Left cardiac atrium (tissue), 4 donors: ENCODE measurements at regions not wholly inside any gene's neighbourhood (a gene's known extent, or its start where the extent isn't known, plus 50 kb on each side); places are given as distances from the start of the nearest gene placed in this dataset.
"Not testable (repeated sequence)": the region's sequence is repeated elsewhere in the genome, so short reads cannot be mapped to it uniquely, and the experiment has no call there.

ENCODE experiments used
- ATAC-seq, 2 donors: fragments of 200-7000 bp; cut with Tn5 transposase; one replicate each; pipeline ENCODE4 v1.9.1; 2020; ENCODE audit warnings: mild to moderate bottlenecking in 2 of 2, moderate library complexity in 2 of 2
- DNase-seq: peaks from one replicate; pipeline ENCODE4 v3.0.0-alpha.2; 2020
- intact Hi-C, 2 donors: fragments of 100-400 bp; cut with DNase I; formaldehyde crosslinking; loops; one replicate each; pipeline versions ENCODE4 v1.14.1 to v1.15.1; 2022 to 2023
- donor health status: DM: no; HTN: yes; CAD: no.
- donor health status: DM: no; HTN: yes; CAD: no; lungs with severe emphysema.
- donor health status: DM: yes; HTN: yes; CAD: no.
- donor health status: Dilated cardiomyopathy.

GRCh38 chr3:95710684-95711083 is 1103.7 kb upstream of the EPHA6 start:
- intact Hi-C loops = no loop called here
- no peak for DNase-seq
- no peak for ATAC-seq

- DNase-seq = no peak
- no peak for ATAC-seq
- intact Hi-C loops = no loop called here
Observed at GRCh38 chr3:95711789-95712188, 1102.6 kb upstream of the EPHA6 start.

GRCh38 chr3:95715128-95715527 is 1099.3 kb upstream of the EPHA6 start:
- intact Hi-C loops = no loop called here
- ATAC-seq = no peak
- no peak for DNase-seq

- ATAC-seq (no peak), DNase-seq (no peak)
- intact Hi-C loops = no loop called here
Observed at GRCh38 chr3:95717048-95717447, 1097.3 kb upstream of the EPHA6 start.

GRCh38 chr3:95718168-95718567 is 1096.2 kb upstream of the EPHA6 start:
- ATAC-seq (no peak), DNase-seq (no peak)
- intact Hi-C loops = no loop called here

GRCh38 chr3:95719481-95719880 is 1094.9 kb upstream of the EPHA6 start:
- intact Hi-C loops = no loop called here
- DNase-seq = no peak
- no peak for ATAC-seq

- intact Hi-C loops = no loop called here
- DNase-seq (no peak), ATAC-seq (peak; percentile 67 to 68)
Observed at GRCh38 chr3:95721938-95722337, 1092.5 kb upstream of the EPHA6 start.

GRCh38 chr3:95725770-95726169 is 1088.6 kb upstream of the EPHA6 start:
- no peak for DNase-seq
- ATAC-seq = no peak
- intact Hi-C loops = no loop called here

GRCh38 chr3:95731753-95732152 is 1082.6 kb upstream of the EPHA6 start:
- intact Hi-C loops = no loop called here
- no peak for ATAC-seq
- DNase-seq = no peak

GRCh38 chr3:95733336-95733735 is 1081.1 kb upstream of the EPHA6 start:
- DNase-seq (no peak), ATAC-seq (no peak)
- intact Hi-C loops = no loop called here

- ATAC-seq (no peak), DNase-seq (no peak)
- intact Hi-C loops = no loop called here
Observed at GRCh38 chr3:95738045-95738444, 1076.3 kb upstream of the EPHA6 start.

- DNase-seq, intact Hi-C loops, ATAC-seq: not testable (repeated sequence)
Observed at GRCh38 chr3:95744896-95745295, 1069.5 kb upstream of the EPHA6 start.

- ATAC-seq = no peak
- no peak for DNase-seq
- intact Hi-C loops = no loop called here
Observed at GRCh38 chr3:95750097-95750496, 1064.3 kb upstream of the EPHA6 start.

GRCh38 chr3:95751509-95751908 is 1062.9 kb upstream of the EPHA6 start:
- no peak for DNase-seq
- no peak for ATAC-seq
- intact Hi-C loops = no loop called here

- DNase-seq (no peak), ATAC-seq (no peak)
- intact Hi-C loops = no loop called here
Observed at GRCh38 chr3:95752199-95752598, 1062.2 kb upstream of the EPHA6 start.

GRCh38 chr3:95758707-95759106 is 1055.7 kb upstream of the EPHA6 start:
- ATAC-seq (no peak), DNase-seq (no peak)
- intact Hi-C loops = no loop called here

GRCh38 chr3:95759614-95760301 is 1054.6 kb upstream of the EPHA6 start:
- DNase-seq (no peak), ATAC-seq (no peak)
- intact Hi-C loops = no loop called here

GRCh38 chr3:95775486-95776094 is 1038.8 kb upstream of the EPHA6 start:
- DNase-seq (no peak), ATAC-seq (no peak)
- intact Hi-C loops = no loop called here

- no peak for DNase-seq
- intact Hi-C loops = no loop called here
- no peak for ATAC-seq
Observed at GRCh38 chr3:95781598-95781997, 1032.8 kb upstream of the EPHA6 start.

GRCh38 chr3:95789111-95789510 is 1025.3 kb upstream of the EPHA6 start:
- no peak for DNase-seq
- no peak for ATAC-seq
- intact Hi-C loops = no loop called here

- DNase-seq = no peak
- intact Hi-C loops = no loop called here
- ATAC-seq = no peak
Observed at GRCh38 chr3:95797081-95797480, 1017.3 kb upstream of the EPHA6 start.
